ENCODE measurements at regions not wholly inside any gene's neighbourhood (a gene's known extent, or its start where the extent isn't known, plus 50 kb on each side); places are given as distances from the start of the nearest gene placed in this dataset.

GRCh38 chr12:63266988-63267387 is 116.0 kb upstream of the AVPR1A start:
- TF ChIP-seq CTCF (IDR thresholded peaks at IDR 0.05; ENCODE audit: low read depth, low read length, missing control alignments) = no peak
- DNase-seq (ENCODE audit: low read depth) = no peak
- H3K4me3 ChIP-seq (ENCODE audit: low read depth, low read length) = no peak overlapping the region

GRCh38 chr12:63264629-63265028 is 113.6 kb upstream of the AVPR1A start:
- no peak overlapping the region for H3K4me3 ChIP-seq (ENCODE audit: low read depth, low read length)
- DNase-seq (ENCODE audit: low read depth) = no peak
- no peak for TF ChIP-seq CTCF (IDR thresholded peaks at IDR 0.05; ENCODE audit: low read depth, low read length, missing control alignments)

GRCh38 chr12:63250486-63250885 is 99.5 kb upstream of the AVPR1A start:
- no peak for TF ChIP-seq CTCF (IDR thresholded peaks at IDR 0.05; ENCODE audit: low read depth, low read length, missing control alignments)
- DNase-seq (ENCODE audit: low read depth) = no peak
- H3K4me3 ChIP-seq (ENCODE audit: low read depth, low read length) = no peak overlapping the region

- no peak overlapping the region for H3K4me3 ChIP-seq (ENCODE audit: low read depth, low read length)
- TF ChIP-seq CTCF (IDR thresholded peaks at IDR 0.05; ENCODE audit: low read depth, low read length, missing control alignments) = no peak
- no peak for DNase-seq (ENCODE audit: low read depth)
These were observed 87.9 kb upstream of the AVPR1A start for GRCh38 chr12:63238892-63239291.

GRCh38 chr12:63232896-63233295 is 81.9 kb upstream of the AVPR1A start:
- no peak overlapping the region for H3K4me3 ChIP-seq (ENCODE audit: low read depth, low read length)
- no peak for DNase-seq (ENCODE audit: low read depth)
- no peak for TF ChIP-seq CTCF (IDR thresholded peaks at IDR 0.05; ENCODE audit: low read depth, low read length, missing control alignments)

- no peak for TF ChIP-seq CTCF (IDR thresholded peaks at IDR 0.05; ENCODE audit: low read depth, low read length, missing control alignments)
- no peak overlapping the region for H3K4me3 ChIP-seq (ENCODE audit: low read depth, low read length)
These were observed 77.9 kb upstream of the AVPR1A start for GRCh38 chr12:63228853-63229252.

GRCh38 chr12:63226792-63227463 is 75.9 kb upstream of the AVPR1A start:
- no peak for TF ChIP-seq CTCF (IDR thresholded peaks at IDR 0.05; ENCODE audit: low read depth, low read length, missing control alignments)
- DNase-seq (ENCODE audit: low read depth) = no peak
- H3K4me3 ChIP-seq (ENCODE audit: low read depth, low read length) = no peak overlapping the region

More at GRCh38 chr12:63228853-63229252, 77.9 kb upstream of the AVPR1A start:
- DNase-seq (ENCODE audit: low read depth) = no peak
